ENCODE measurements at regions not wholly inside any gene's neighbourhood (a gene's known extent, or its start where the extent isn't known, plus 50 kb on each side); places are given as distances from the start of the nearest gene placed in this dataset.

DNA sequence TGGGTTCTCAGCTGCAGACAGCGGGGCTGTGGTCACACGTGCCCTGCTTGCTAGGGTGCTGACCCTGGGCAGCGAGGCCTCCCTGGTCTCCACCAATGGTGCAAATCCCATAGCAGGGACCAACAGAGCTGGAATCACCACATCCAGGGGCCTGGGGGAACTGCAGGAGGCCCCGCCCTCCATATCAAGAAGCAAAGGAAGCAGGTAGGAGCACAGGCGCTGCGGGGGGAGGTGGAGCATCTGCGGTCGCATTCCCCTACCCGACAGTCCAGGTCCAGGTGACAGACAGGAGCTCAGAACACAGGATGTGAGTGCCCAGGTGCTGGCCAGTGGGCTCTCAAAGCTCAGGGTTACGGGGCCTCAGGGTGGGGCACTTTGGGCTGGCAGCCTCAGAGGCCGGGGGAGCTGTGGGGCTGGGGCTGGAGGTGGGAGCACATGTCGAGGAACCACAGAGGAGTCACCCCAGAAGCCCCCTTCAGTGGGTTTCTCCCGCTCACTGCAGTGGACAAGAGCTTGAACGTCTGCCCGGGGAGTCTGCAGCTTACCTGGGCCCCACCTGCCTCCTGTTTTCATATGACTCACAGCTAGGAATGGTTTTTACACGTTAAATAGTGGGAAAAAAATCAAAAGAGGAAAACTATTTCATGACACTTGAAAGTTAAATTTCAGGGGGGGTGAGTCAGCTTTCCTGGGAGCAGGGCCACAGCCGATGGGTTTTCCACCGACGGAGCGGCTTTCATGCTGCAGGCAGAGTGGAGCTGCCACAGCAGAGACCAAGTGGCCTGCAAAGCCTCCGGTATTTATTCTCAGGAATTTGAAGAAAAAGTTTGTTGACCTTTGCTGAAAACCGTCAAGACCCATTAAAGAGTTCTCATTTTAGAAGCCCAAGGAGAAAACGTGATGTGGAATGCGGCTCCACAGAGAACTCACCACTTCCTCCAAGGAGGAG lies 148.7 kb upstream of the PPP2R2D start:
- POLR2A ChIA-PET (ENCODE audit: low non-redundant PET) = no interaction called here

DNA sequence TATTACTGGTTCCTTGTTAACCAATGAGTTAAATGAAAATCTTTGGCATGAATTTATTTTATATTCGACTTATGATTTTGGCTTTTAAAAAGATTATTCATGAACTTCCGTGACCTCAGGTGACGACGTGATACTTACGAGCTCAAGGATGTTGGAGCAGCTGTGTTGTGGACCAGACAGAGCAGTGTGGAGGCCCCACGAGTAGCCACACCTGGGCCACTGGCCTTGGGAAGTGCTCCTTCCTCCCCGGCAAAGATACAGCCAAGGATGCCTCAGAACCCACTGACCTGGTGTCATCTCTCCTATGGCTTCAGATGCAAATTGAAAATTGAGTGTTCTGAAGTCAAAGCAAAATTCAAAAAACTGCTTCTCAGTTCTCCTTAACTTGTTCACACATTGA lies 147.5 kb upstream of the PPP2R2D start:
- CTCF ChIA-PET = no interaction called here

More for the DNA sequence above, 148.7 kb upstream of the PPP2R2D start:
- Histone ChIP-seq H3K27ac (ENCODE audit: low read depth, low read length, poor library complexity, severe bottlenecking) (no peak overlapping the region), H3K9me3 (ENCODE audit: low read depth, low read length, poor library complexity, severe bottlenecking) (no peaks in the 10 kb centered on the region), H3K36me3 (ENCODE audit: insufficient read depth, low read length, poor library complexity, severe bottlenecking) (no peaks in the 10 kb centered on the region), H3K4me1 (ENCODE audit: insufficient read depth, low read length, poor library complexity, severe bottlenecking) (no peaks in the 10 kb centered on the region), H3K27me3 (replicated peaks; ENCODE audit: insufficient read depth, low read depth, low read length, poor library complexity) (no peaks in the 10 kb centered on the region), H3K4me3 (ENCODE audit: low read depth, low read length, poor library complexity, severe bottlenecking) (no peak overlapping the region)
- no peak for TF ChIP-seq EZH2 (IDR thresholded peaks at IDR 0.05; ENCODE audit: borderline replicate concordance, low read depth, low read length, poor library complexity, severe bottlenecking)
- TF ChIP-seq, protein P1, sequence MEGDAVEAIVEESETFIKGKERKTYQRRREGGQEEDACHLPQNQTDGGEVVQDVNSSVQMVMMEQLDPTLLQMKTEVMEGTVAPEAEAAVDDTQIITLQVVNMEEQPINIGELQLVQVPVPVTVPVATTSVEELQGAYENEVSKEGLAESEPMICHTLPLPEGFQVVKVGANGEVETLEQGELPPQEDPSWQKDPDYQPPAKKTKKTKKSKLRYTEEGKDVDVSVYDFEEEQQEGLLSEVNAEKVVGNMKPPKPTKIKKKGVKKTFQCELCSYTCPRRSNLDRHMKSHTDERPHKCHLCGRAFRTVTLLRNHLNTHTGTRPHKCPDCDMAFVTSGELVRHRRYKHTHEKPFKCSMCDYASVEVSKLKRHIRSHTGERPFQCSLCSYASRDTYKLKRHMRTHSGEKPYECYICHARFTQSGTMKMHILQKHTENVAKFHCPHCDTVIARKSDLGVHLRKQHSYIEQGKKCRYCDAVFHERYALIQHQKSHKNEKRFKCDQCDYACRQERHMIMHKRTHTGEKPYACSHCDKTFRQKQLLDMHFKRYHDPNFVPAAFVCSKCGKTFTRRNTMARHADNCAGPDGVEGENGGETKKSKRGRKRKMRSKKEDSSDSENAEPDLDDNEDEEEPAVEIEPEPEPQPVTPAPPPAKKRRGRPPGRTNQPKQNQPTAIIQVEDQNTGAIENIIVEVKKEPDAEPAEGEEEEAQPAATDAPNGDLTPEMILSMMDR (conservative IDR thresholded peaks at IDR 0.05; ENCODE audit: low read depth, low read length) = no peak
- CTCF ChIA-PET = no interaction called here
- no peak for DNase-seq (ENCODE audit: low spot score)
- intact Hi-C loops (cut with micrococcal nuclease; ENCODE audit: unreplicated experiment) = no loop called here
- no TSS peak for BruUV-seq (replicated peaks)

DNA sequence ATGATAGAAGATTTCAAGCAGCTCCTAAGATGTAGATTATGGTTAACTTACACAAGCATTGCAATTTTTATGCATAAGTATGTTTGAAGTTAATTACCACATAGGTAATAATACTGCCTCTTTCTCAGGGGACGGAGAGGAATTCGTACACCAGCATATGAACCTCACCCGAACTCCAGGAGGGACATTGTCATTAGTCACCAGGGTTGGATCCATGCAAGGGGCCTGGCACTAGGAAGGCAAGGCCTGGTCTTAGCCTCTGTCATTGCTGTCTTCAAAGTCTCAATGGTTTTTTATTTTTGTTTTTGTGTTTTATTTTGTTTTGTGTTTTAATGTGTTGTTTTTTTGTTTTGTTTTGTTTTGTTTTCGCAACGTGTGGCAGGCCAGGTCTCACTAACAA lies 145.6 kb upstream of the PPP2R2D start:
- no TSS peak for BruUV-seq (replicated peaks)
- DNase-seq (ENCODE audit: low spot score) = no peak
- TF ChIP-seq, protein P1 (conservative IDR thresholded peaks at IDR 0.05; ENCODE audit: low read depth, low read length) = no peak
- TF ChIP-seq EZH2 (IDR thresholded peaks at IDR 0.05; ENCODE audit: borderline replicate concordance, low read depth, low read length, poor library complexity, severe bottlenecking) = no peak

More for the DNA sequence above, 147.5 kb upstream of the PPP2R2D start:
- Histone ChIP-seq H3K27ac (ENCODE audit: low read depth, low read length, poor library complexity, severe bottlenecking) (no peak overlapping the region), H3K27me3 (replicated peaks; ENCODE audit: insufficient read depth, low read depth, low read length, poor library complexity) (no peaks in the 10 kb centered on the region), H3K4me1 (ENCODE audit: insufficient read depth, low read length, poor library complexity, severe bottlenecking) (no peaks in the 10 kb centered on the region), H3K9me3 (ENCODE audit: low read depth, low read length, poor library complexity, severe bottlenecking) (no peaks in the 10 kb centered on the region), H3K4me3 (ENCODE audit: low read depth, low read length, poor library complexity, severe bottlenecking) (no peak overlapping the region), H3K36me3 (ENCODE audit: insufficient read depth, low read length, poor library complexity, severe bottlenecking) (no peaks in the 10 kb centered on the region)
- intact Hi-C loops (cut with micrococcal nuclease; ENCODE audit: unreplicated experiment) = no loop called here
- DNase-seq (ENCODE audit: low spot score) = no peak
- BruUV-seq (replicated peaks) = no TSS peak
- TF ChIP-seq, protein P1 (conservative IDR thresholded peaks at IDR 0.05; ENCODE audit: low read depth, low read length) = no peak
- TF ChIP-seq EZH2 (IDR thresholded peaks at IDR 0.05; ENCODE audit: borderline replicate concordance, low read depth, low read length, poor library complexity, severe bottlenecking) = no peak
- POLR2A ChIA-PET (ENCODE audit: low non-redundant PET) = no interaction called here

More for the DNA sequence above, 145.6 kb upstream of the PPP2R2D start:
- Histone ChIP-seq H3K36me3 (ENCODE audit: insufficient read depth, low read length, poor library complexity, severe bottlenecking) (no peaks in the 10 kb centered on the region), H3K4me3 (ENCODE audit: low read depth, low read length, poor library complexity, severe bottlenecking) (no peak overlapping the region), H3K27me3 (replicated peaks; ENCODE audit: insufficient read depth, low read depth, low read length, poor library complexity) (no peaks in the 10 kb centered on the region), H3K27ac (ENCODE audit: low read depth, low read length, poor library complexity, severe bottlenecking) (no peak overlapping the region), H3K9me3 (ENCODE audit: low read depth, low read length, poor library complexity, severe bottlenecking) (no peaks in the 10 kb centered on the region), H3K4me1 (ENCODE audit: insufficient read depth, low read length, poor library complexity, severe bottlenecking) (no peaks in the 10 kb centered on the region)
- CTCF ChIA-PET = no interaction called here
- intact Hi-C loops (cut with micrococcal nuclease; ENCODE audit: unreplicated experiment) = no loop called here
- POLR2A ChIA-PET (ENCODE audit: low non-redundant PET) = no interaction called here
